H9 (cell line): ENCODE measurements at regions not wholly inside any gene's neighbourhood (a gene's known extent, or its start where the extent isn't known, plus 50 kb on each side); places are given as distances from the start of the nearest gene placed in this dataset.

Experiments
- DNase-seq: peaks from one replicate; pipeline ENCODE4 v3.0.0-alpha.2; 2017
- H2AFZ ChIP-seq: one replicate; pipeline ENCODE4 v1.6.1; 2013; ENCODE audit warnings: mild to moderate bottlenecking, low read length, control low read depth, moderate library complexity
- H2AK5ac ChIP-seq: 2 replicates; pipeline ENCODE4 v1.6.1; 2013; ENCODE audit warnings: low read length, control low read depth, mixed read lengths; ENCODE audit not compliant: insufficient read length
- H2BK120ac ChIP-seq: one replicate; pipeline ENCODE4 v1.6.1; 2013; ENCODE audit warnings: low read depth, mild to moderate bottlenecking, low read length, control low read depth, inconsistent platforms; ENCODE audit not compliant: poor library complexity, severe bottlenecking
- H2BK12ac ChIP-seq: 2 replicates; pipeline ENCODE4 v1.6.1; 2013; ENCODE audit warnings: low read length, control low read depth, mixed read lengths, low read depth; ENCODE audit not compliant: insufficient read length
- H2BK15ac ChIP-seq: 2 replicates; pipeline ENCODE4 v1.6.1; 2013; ENCODE audit warnings: low read depth, low read length, control low read depth
- H2BK20ac ChIP-seq: one replicate; pipeline ENCODE4 v1.6.1; 2013; ENCODE audit warnings: low read depth, mild to moderate bottlenecking, low read length, control low read depth, inconsistent platforms; ENCODE audit not compliant: poor library complexity, severe bottlenecking
- H2BK5ac ChIP-seq: 2 replicates; pipeline ENCODE4 v1.6.1; 2013; ENCODE audit warnings: low read length, control low read depth, mixed read lengths; ENCODE audit not compliant: insufficient read length
- H3K14ac ChIP-seq: 2 replicates; pipeline ENCODE4 v1.6.1; 2013; ENCODE audit warnings: low read length, control low read depth; ENCODE audit not compliant: insufficient read depth
- H3K18ac ChIP-seq: 2 replicates; pipeline ENCODE4 v1.6.1; 2013; ENCODE audit warnings: low read depth, mild to moderate bottlenecking, mixed read lengths, low read length, control low read depth; ENCODE audit not compliant: insufficient read length
- H3K23ac ChIP-seq: 2 replicates; pipeline ENCODE4 v1.6.1; 2013; ENCODE audit warnings: low read length, control low read depth, mixed read lengths, low read depth; ENCODE audit not compliant: insufficient read length
- H3K23me2 ChIP-seq: 2 replicates; pipeline ENCODE4 v1.6.1; 2013; ENCODE audit warnings: low read depth, mild to moderate bottlenecking, mixed read lengths, low read length, control low read depth; ENCODE audit not compliant: insufficient read length, poor library complexity, severe bottlenecking
- H3K27ac ChIP-seq: 2 replicates; pipeline ENCODE4 v1.5.1; 2013; ENCODE audit warnings: low read length, control low read depth, mixed read lengths, low read depth; ENCODE audit not compliant: insufficient read length
- H3K27me3 ChIP-seq: 2 replicates; pipeline ENCODE4 v1.6.1; 2013; ENCODE audit warnings: low read length, control low read depth, inconsistent platforms; ENCODE audit not compliant: insufficient read depth
- H3K4ac ChIP-seq: 2 replicates; pipeline ENCODE4 v1.6.1; 2013; ENCODE audit warnings: low read depth, mild to moderate bottlenecking, control low read depth, inconsistent platforms, low read length, moderate library complexity
- H3K4me1 ChIP-seq: 2 replicates; pipeline ENCODE4 v1.6.1; 2013; ENCODE audit warnings: low read length, control low read depth, inconsistent platforms; ENCODE audit not compliant: insufficient read depth
- H3K4me2 ChIP-seq: 2 replicates; pipeline ENCODE4 v1.6.1; 2013; ENCODE audit warnings: low read length, control low read depth, mixed read lengths; ENCODE audit not compliant: insufficient read length, insufficient read depth
- H3K56ac ChIP-seq: 2 replicates; pipeline ENCODE4 v1.6.1; 2013; ENCODE audit warnings: low read depth, mild to moderate bottlenecking, mixed read lengths, low read length, control low read depth; ENCODE audit not compliant: insufficient read length
- H3K79me1 ChIP-seq: 2 replicates; pipeline ENCODE4 v1.6.1; 2013; ENCODE audit warnings: low read depth, mild to moderate bottlenecking, moderate library complexity, low read length, control low read depth, inconsistent platforms; ENCODE audit not compliant: insufficient read depth, poor library complexity, severe bottlenecking
- H3K79me2 ChIP-seq: 2 replicates; pipeline ENCODE4 v1.6.1; 2013; ENCODE audit warnings: low read length, control low read depth, inconsistent platforms; ENCODE audit not compliant: insufficient read depth
- H3K9ac ChIP-seq: 2 replicates; pipeline ENCODE4 v1.6.1; 2013; ENCODE audit warnings: low read length, control low read depth, mixed read lengths; ENCODE audit not compliant: insufficient read length; ENCODE audit errors: extremely low read depth
- H3K9me3 ChIP-seq: one replicate; pipeline ENCODE4 v1.6.1; 2013; ENCODE audit warnings: low read depth, low read length, inconsistent platforms; ENCODE audit not compliant: control insufficient read depth
- H3T11ph ChIP-seq: one replicate; pipeline ENCODE4 v1.6.1; 2013; ENCODE audit warnings: mild to moderate bottlenecking, low read length, control low read depth, inconsistent platforms
- H4K20me1 ChIP-seq: one replicate; pipeline ENCODE4 v1.6.1; 2013; ENCODE audit not compliant: control insufficient read depth, insufficient read length, insufficient read depth
- H4K5ac ChIP-seq: 2 replicates; pipeline ENCODE4 v1.6.1; 2013; ENCODE audit warnings: low read depth, mild to moderate bottlenecking, mixed read lengths, low read length, control low read depth; ENCODE audit not compliant: insufficient read length
- H4K8ac ChIP-seq: replicated peaks from 2 replicates; pipeline ENCODE4 v1.6.1; 2013; ENCODE audit warnings: low read length, control low read depth, mixed read lengths, low read depth; ENCODE audit not compliant: insufficient read length
- H4K91ac ChIP-seq: 2 replicates; pipeline ENCODE4 v1.6.1; 2013; ENCODE audit warnings: low read depth, mild to moderate bottlenecking, moderate library complexity, mixed read lengths, low read length, control low read depth; ENCODE audit not compliant: insufficient read length
- H3K27ac Mint-ChIP-seq, 3 experiments: 2 replicates in 2 of 3; 3 replicates in 1 of 3; pipeline ENCODE4 v1.8.0; 2020 to 2021; ENCODE audit warnings: mixed read lengths in 3 of 3, mild to moderate bottlenecking in 1 of 3, moderate library complexity in 1 of 3
- H3K27me3 Mint-ChIP-seq: 2 replicates; pipeline ENCODE4 v1.8.0; 2021; ENCODE audit warnings: low read depth, mild to moderate bottlenecking, moderate library complexity, mixed read lengths
- H3K36me3 Mint-ChIP-seq, 3 experiments: 2 replicates in 2 of 3; 3 replicates in 1 of 3; pipeline ENCODE4 v1.8.0; 2020 to 2021; ENCODE audit warnings: low read depth in 3 of 3, mixed read lengths in 3 of 3; ENCODE audit not compliant: insufficient read depth in 1 of 3
- H3K4me1 Mint-ChIP-seq, 2 experiments: 2 replicates each; pipeline ENCODE4 v1.8.0; 2020; ENCODE audit warnings: mixed read lengths in 2 of 2
- H3K4me3 Mint-ChIP-seq, 2 experiments: 2 replicates in 1 of 2; 3 replicates in 1 of 2; pipeline ENCODE4 v1.8.0; 2020 to 2021; ENCODE audit warnings: mild to moderate bottlenecking in 2 of 2, mixed read lengths in 2 of 2, moderate library complexity in 1 of 2
- H3K9me3 Mint-ChIP-seq, 2 experiments: 2 replicates in 1 of 2; 3 replicates in 1 of 2; pipeline ENCODE4 v1.8.0; 2020; ENCODE audit warnings: mild to moderate bottlenecking in 2 of 2, mixed read lengths in 2 of 2, moderate library complexity in 1 of 2
- WGBS: extraction: QIAGEN DNeasy Blood & Tissue Kit; methylation state at CpG from one replicate; pipeline ENCODE4 v1.1.7; 2013; ENCODE audit warnings: missing lambda C conversion rate, low lambda C conversion rate, mixed read lengths; ENCODE audit not compliant: insufficient read length; ENCODE audit errors: extremely low coverage; 5-methylcytosine and 5-hydroxymethylcytosine counted together
- TF ChIP-seq, protein P1 (sequence below): fragments of 200-600 bp; sonication (generic); conservative IDR thresholded peaks from 3 replicates; pipeline ENCODE4 v1.8.0; 2021; ENCODE audit warnings: antibody characterized with exemption, mild to moderate bottlenecking

- Histone ChIP-seq H3K23ac (no peak overlapping the region), H3K79me2 (no peaks in the 10 kb centered on the region), H3K27me3 (no peaks in the 10 kb centered on the region), H3K18ac (no peak overlapping the region), H2AFZ (no peak overlapping the region), H4K5ac (no peak overlapping the region), H3K9me3 (peaks cover 8% of the 10 kb centered on the region), H2BK5ac (no peak overlapping the region), H3K4me2 (no peak overlapping the region), H3K27ac (no peak overlapping the region), H2AK5ac (no peak overlapping the region), H3K4me1 (no peaks in the 10 kb centered on the region), H3T11ph (no peak overlapping the region), H3K9ac (no peak overlapping the region), H3K23me2 (no peaks in the 10 kb centered on the region), H2BK15ac (no peak overlapping the region), H3K56ac (no peak overlapping the region), H2BK12ac (no peak overlapping the region), H3K14ac (no peak overlapping the region), H3K79me1 (no peaks in the 10 kb centered on the region), H4K8ac (no peak overlapping the region), H2BK120ac (no peak overlapping the region), H3K4ac (no peak overlapping the region), H4K20me1 (no peaks in the 10 kb centered on the region), H4K91ac (no peak overlapping the region), H2BK20ac (no peak overlapping the region)
- no peak for DNase-seq
- Mint-ChIP-seq H3K27me3 (no peaks in the 10 kb centered on the region; the same call in 1 of the 2 replicates), H3K9me3 (peaks cover 25 to 32% of the 10 kb centered on the region in 2 experiments), H3K36me3 (peaks cover 8 to 33% (median 17%) of the 10 kb centered on the region in 3 experiments), H3K27ac (no peak overlapping the region), H3K4me3 (no peak overlapping the region), H3K4me1 (no peaks in the 10 kb centered on the region)
- no CpG with 5 or more reads among the region's 5 CpGs for WGBS
- TF ChIP-seq, protein P1, sequence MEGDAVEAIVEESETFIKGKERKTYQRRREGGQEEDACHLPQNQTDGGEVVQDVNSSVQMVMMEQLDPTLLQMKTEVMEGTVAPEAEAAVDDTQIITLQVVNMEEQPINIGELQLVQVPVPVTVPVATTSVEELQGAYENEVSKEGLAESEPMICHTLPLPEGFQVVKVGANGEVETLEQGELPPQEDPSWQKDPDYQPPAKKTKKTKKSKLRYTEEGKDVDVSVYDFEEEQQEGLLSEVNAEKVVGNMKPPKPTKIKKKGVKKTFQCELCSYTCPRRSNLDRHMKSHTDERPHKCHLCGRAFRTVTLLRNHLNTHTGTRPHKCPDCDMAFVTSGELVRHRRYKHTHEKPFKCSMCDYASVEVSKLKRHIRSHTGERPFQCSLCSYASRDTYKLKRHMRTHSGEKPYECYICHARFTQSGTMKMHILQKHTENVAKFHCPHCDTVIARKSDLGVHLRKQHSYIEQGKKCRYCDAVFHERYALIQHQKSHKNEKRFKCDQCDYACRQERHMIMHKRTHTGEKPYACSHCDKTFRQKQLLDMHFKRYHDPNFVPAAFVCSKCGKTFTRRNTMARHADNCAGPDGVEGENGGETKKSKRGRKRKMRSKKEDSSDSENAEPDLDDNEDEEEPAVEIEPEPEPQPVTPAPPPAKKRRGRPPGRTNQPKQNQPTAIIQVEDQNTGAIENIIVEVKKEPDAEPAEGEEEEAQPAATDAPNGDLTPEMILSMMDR = no peak
Measured at GRCh38 chr2:4190548-4190947, 487.2 kb downstream of the DCDC2C start.
